ENCODE measurements at regions not wholly inside any gene's neighbourhood (a gene's known extent, or its start where the extent isn't known, plus 50 kb on each side); places are given as distances from the start of the nearest gene placed in this dataset.

DNA sequence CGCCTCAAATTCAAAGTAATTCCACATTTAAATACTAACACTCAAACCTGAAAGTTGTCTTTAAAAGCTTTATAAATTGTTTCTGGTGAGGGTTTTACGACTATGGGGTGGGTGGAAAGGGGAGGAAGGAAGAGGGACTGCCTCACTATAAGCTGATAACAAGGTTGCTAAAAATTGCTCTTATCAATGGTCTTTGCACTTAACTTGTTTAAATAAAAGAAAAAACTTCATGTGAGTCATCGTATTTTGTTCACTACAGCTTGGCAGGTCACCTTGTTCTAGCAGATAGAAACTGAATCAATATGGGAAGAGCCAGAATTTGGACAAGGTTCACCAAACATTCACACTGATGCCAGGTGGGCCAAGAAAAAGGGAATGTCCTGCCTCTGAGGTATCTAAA is 129.2 kb downstream of the TES start:
- H3K27ac ChIP-seq (ENCODE audit: low read depth, low read length), result no peak overlapping the region
- 30 to 43% (median 34%) methylated on average over 3 of the region's 3 CpGs for WGBS, 3 donors

DNA sequence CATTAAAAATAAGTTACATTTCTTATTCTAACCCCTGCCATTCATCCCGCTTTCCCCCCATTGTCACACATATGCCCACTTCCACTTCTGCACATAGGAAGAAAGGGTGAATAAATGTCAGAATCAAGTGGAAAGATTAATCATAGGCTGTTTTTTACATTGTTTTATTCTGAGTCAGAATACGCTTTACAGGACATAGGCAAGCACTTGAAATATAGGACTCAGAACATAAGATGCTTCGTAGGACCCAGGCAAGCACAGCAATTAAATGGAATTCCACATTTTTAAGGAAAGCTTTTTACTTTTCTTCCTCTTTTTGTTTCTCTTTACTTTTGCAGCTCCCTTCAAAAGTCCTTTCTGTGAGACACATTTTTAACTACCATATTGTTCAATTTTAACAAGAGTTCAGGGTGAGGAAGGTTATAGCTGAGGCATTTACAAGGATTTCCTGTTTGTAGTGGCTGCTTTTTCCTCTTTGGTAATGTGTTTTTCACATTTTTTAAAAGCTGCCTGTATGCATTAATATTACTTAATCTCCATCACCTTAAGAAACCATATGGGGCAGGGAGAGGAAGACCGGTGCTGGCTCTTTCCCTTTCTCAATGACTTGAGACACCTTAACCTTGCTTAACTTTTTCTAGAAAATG is 130.0 kb downstream of the TES start:
- no peak overlapping the region for H3K27ac ChIP-seq (ENCODE audit: low read depth, low read length)
- 65 to 78% (median 73%) methylated on average over 4 of the region's 4 CpGs for WGBS, 3 donors

DNA sequence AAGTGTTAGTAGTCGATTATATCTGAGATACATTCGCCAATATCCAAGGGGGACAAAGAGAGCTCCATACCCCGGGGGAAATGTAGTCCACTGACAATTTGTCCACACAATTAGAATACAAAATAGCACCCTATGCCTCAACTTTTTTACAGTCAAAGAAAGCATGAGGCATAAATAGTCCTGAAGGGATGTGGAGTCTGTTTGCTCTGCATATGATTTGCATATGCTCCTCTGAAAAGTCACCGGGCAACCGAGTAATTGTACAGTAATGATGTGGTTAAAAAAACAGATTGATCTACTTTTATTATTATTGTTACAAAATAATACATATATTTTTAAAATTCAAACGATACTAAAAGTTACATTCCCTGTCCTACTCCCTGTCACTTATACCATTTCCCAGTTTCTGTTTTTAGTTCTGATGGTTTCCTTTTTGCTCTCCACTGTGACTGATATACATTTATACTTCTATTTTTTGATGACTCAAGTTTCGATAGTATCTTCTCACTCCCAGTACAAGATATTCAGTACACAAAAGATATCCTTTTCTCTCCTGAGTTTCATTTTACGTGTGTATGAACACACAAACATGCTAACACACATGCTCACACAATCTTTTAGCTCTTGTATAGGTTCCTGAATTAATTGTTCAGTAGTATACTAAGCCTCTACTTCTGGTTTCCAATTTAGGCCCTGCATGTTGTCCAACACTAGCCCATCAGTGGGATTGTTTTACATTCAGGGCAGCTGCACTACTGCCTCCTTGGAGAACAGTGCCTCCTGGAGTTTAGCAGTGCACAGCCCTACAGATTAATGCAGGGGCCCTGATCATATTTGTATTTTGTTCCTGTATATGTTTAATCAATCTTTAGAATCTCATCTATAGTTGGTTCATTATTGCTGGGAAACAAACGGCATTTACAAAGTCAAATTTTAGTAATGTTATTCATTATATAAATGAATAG is 130.9 kb downstream of the TES start:
- WGBS, 3 donors, result 77 to 92% (median 77%) methylated on average over 9 of the region's 9 CpGs
- H3K27ac ChIP-seq (ENCODE audit: low read depth, low read length), result no peak overlapping the region

DNA sequence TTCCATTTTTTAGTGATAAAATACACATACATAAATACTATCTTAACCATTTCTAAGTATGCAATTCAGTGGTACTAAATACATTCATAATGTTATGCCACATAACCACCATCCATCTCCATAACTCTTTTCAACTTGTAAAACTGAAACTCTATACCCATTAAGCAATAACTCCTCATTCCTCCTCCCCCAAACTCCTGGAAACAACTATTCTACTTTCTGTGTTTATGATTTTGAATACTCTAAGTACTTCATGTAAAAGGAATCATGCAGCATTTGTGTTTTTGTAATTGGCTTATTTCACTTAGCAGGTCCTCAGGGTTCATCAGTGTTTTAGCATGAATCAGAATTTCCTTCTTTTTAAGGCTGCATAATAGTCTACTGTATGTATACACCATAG is 131.8 kb downstream of the TES start:
- H3K27ac ChIP-seq (ENCODE audit: low read depth, low read length), result no peak overlapping the region

GRCh38 chr7:116347151-116347832 is 137.0 kb downstream of the TES start:
- no peak overlapping the region for H3K27ac ChIP-seq (ENCODE audit: low read depth, low read length)
- 89 to 96% (median 89%) methylated on average over 3 of the region's 3 CpGs for WGBS, 3 donors

- 73 to 81% (median 80%) methylated on average over 3 of the region's 3 CpGs for WGBS, 3 donors
- no peak overlapping the region for H3K27ac ChIP-seq (ENCODE audit: low read depth, low read length)
Observed at GRCh38 chr7:116348346-116348745, 138.0 kb downstream of the TES start.

DNA sequence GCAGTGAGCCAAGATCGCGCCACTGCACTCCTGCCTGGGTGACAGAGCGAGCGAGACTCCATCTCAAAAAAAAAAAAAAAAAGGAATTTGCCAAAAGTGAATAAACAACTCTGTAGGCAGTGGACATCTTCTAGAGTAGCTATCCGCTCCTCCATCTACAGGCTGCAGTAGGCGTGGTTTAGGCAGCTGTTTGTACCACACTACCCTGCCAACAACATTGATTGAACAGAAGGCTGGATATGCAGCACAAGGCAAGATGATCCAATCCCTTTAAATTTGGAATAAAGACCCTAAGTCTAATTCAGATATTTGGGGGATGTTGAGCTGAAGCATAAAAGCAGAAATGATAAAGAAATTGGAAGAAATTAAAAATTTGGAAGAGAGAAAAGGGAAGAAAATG is 141.6 kb downstream of the TES start:
- H3K27ac ChIP-seq (ENCODE audit: low read depth, low read length), result no peak overlapping the region
- 96 to 98% (median 96%) methylated on average over 6 of the region's 6 CpGs for WGBS, 3 donors

- H3K27ac ChIP-seq (ENCODE audit: low read depth, low read length), result no peak overlapping the region
- WGBS, 3 donors, result 38 to 71% (median 64%) methylated on average over 2 of the region's 2 CpGs
Observed at GRCh38 chr7:116353647-116354046, 143.3 kb downstream of the TES start.

- no peak overlapping the region for H3K27ac ChIP-seq (ENCODE audit: low read depth, low read length)
- 16 to 41% (median 34%) methylated on average over 6 of the region's 6 CpGs for WGBS, 3 donors
Observed at GRCh38 chr7:116354171-116354545, 143.8 kb downstream of the TES start.

GRCh38 chr7:116354546-116355423 is 144.4 kb downstream of the TES start:
- WGBS, 3 donors, result 9 to 14% (median 13%) methylated on average over 10 of the region's 10 CpGs

DNA sequence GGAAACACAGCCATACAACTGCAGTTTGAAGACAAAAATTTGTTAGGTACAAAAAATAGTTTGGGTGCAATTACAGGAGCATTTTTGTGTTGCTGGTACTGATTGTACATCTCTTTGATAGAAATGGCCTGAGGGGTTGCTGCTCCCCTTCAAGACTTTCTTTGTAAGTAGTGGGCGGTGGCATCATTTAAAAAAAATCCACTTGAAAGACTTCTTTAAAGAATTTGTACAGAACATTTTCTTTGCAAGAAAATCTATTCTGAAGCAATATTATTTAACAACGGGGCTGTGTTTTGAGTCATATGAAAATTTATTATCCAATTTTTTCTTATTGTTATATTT is 144.1 kb upstream of the CAV2 start:
- H3K27ac ChIP-seq (ENCODE audit: low read depth, low read length), result no peak overlapping the region
- 21 to 80% (median 21%) methylated on average over 2 of the region's 2 CpGs for WGBS, 3 donors

More at GRCh38 chr7:116354546-116355423, 144.4 kb downstream of the TES start:
- H3K27ac ChIP-seq (ENCODE audit: low read depth, low read length), result peak overlapping the region; percentile 46

DNA sequence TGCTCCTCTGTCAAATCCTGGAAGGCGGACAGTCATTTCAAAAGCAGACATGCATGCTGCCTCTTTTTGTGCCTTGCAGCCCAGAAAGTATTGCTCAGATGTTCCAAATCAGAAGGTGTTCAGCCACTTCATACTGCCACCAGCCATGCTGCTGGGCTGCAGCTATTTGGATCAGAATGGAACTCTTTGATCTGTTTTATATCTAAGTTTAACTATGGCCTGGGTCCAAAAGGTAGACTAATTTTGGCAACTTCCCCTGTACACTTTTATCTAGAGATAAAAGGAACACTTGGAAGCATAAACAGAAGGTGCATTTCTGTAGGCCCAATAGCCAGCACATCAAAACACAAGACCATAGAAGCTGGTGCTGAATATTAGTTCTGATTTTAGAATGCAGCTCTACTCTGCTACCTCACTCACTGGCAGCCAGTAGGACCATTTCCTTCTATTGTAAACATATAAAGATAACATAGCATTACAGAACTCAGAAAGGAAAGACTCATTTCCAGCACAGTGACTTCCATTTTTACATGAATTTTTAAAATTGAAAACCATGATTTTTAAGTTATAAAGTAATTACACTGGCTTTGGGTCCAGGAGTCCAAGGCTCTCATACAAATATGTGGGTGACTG is 143.1 kb upstream of the CAV2 start:
- no peak overlapping the region for H3K27ac ChIP-seq (ENCODE audit: low read depth, low read length)
- WGBS, 3 donors, result 80 to 88% (median 81%) methylated on average over 1 of the region's 1 CpG

DNA sequence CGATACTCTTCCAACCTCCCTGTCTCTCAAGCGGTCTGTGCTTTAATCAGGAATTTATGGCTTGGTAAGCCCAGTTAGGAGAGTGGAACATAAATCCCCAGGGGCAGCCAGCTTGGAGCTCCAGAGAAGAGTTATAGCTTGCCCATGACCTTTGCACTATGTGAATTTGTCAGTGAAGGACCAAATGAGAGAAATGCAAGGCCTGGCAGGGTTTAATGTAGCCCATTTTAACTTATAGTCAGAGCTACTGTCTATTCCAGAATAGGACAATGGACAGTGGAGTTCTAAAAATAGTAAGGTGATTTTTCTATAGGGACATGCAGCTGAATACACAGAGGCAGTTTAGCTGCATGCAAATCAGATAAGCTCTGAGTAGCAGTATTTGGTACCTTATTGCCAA is 142.6 kb upstream of the CAV2 start:
- 64 to 79% (median 76%) methylated on average over 2 of the region's 2 CpGs for WGBS, 3 donors

GRCh38 chr7:116357781-116358670 is 141.5 kb upstream of the CAV2 start:
- 74 to 82% (median 81%) methylated on average over 5 of the region's 5 CpGs for whole genome bisulfite sequencing, 3 donors
- H3K27ac ChIP-seq (ENCODE audit: low read depth, low read length), result no peak overlapping the region

More for the DNA sequence above, 142.6 kb upstream of the CAV2 start:
- H3K27ac ChIP-seq (ENCODE audit: low read depth, low read length), result no peak overlapping the region

GRCh38 chr7:116361767-116362166 is 137.8 kb upstream of the CAV2 start:
- WGBS, 3 donors, result 84 to 93% (median 89%) methylated on average over 3 of the region's 3 CpGs
- H3K27ac ChIP-seq (ENCODE audit: low read depth, low read length), result no peak overlapping the region

DNA sequence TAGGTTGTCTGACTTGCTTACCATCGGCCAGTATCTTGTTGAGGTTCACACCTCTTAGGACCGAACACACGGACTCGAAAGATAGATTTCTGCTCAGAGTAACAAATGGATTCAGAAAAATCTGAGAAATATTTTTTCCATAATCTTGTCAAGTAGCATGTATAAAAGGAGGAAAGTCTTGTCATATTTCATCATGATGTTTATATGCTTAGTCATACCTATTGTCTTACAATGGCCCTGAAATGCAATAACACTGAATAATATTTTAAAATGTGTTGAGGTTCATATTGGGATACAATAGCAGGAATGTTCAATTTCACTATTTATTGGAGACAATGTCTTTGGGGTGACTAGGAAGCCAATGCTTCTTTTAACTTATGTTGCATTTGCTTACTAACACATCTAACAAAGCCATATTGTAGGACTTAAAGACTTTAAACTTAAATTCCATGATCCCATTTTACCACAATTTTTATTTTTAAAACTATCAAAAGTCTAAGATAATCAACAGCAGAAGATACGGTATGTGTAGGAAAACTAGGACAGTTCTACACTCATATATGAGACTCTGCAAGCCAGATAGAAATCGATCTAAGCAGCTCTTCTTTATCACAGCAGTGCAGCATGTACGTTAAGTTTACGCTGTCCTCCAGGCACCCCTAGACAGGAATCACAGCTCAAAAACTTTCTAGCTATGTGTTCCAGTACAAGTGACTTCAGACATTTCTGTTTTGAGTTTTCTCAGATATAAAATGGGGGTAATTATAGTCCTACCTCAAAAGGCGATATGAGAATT is 135.7 kb upstream of the CAV2 start:
- 95 to 96% (median 95%) methylated on average over 9 of the region's 9 CpGs for WGBS, 3 donors
- no peak overlapping the region for H3K27ac ChIP-seq (ENCODE audit: low read depth, low read length)
